ENCODE measurements at regions not wholly inside any gene's neighbourhood (a gene's known extent, or its start where the extent isn't known, plus 50 kb on each side); places are given as distances from the start of the nearest gene placed in this dataset.

DNA sequence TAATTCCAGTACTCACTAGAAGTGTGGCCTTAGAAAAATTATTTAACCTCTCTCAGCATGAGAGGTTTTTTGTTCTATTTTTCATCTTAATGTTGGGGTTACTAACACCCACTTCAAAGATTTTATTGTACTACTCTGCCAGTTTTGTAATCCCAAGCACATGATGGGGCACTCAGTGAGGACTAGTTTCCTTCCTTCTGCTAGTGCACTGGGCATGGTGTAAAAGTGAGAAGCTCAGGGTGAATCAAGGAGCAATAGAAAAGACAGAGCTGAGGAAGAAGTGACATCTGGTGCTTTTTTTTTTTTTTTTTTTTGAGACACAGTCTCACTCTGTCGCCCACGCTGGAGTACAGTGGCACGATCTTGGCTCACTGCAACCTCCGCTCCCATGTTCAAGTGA lies 439.4 kb upstream of the ARID1B start:
- no peak for ATAC-seq (ENCODE audit: low read depth)
- Histone ChIP-seq H2BK20ac (ENCODE audit: low read depth, low read length) (no peak overlapping the region), H3K18ac (ENCODE audit: low read depth, low read length) (no peak overlapping the region), H3K9ac (ENCODE audit: low read depth, low read length) (no peak overlapping the region), H3K14ac (replicated peaks; ENCODE audit: low read depth, low read length) (no peak overlapping the region), H2AK9ac (replicated peaks; ENCODE audit: low read depth, low read length, poor library complexity) (no peak overlapping the region), H3K4ac (ENCODE audit: low read depth, low read length) (no peak overlapping the region), H3K4me1 (ENCODE audit: control insufficient read depth, insufficient read depth, low read length) (no peaks in the 10 kb centered on the region), H2BK120ac (ENCODE audit: low read depth, low read length) (no peak overlapping the region), H4K91ac (ENCODE audit: insufficient read depth, low read depth, low read length) (no peak overlapping the region), H3K9me3 (ENCODE audit: control insufficient read depth, insufficient read depth, low read length) (no peaks in the 10 kb centered on the region), H3K56ac (ENCODE audit: extremely low read depth, insufficient read depth, low read length) (no peak overlapping the region), H3K27me3 (ENCODE audit: control insufficient read depth, insufficient read depth, low read length) (peaks cover 12% of the 10 kb centered on the region), H3K4me2 (ENCODE audit: low read depth, low read length) (no peak overlapping the region), H3K27ac (ENCODE audit: insufficient read depth, low read length) (no peak overlapping the region), H3K23ac (ENCODE audit: low read depth, low read length) (no peak overlapping the region), H3K79me1 (ENCODE audit: low read depth in 1 of 2, low read length in 2 of 2) (no peaks in the 10 kb centered on the region), H2BK15ac (ENCODE audit: low read depth, low read length) (no peak overlapping the region), H2AFZ (replicated peaks; ENCODE audit: low read length, poor library complexity) (no peak overlapping the region), H3K36me3 (ENCODE audit: control insufficient read depth, insufficient read depth, low read length) (no peaks in the 10 kb centered on the region), H3K9me1 (ENCODE audit: insufficient read depth, low read length) (no peaks in the 10 kb centered on the region), H2AK5ac (ENCODE audit: low read depth, low read length) (no peak overlapping the region), H3K4me3 (ENCODE audit: insufficient read depth, low read depth, low read length) (no peak overlapping the region), H4K20me1 (ENCODE audit: insufficient read depth, low read length) (no peaks in the 10 kb centered on the region), H4K8ac (ENCODE audit: low read depth in 2 of 2, low read length in 2 of 2) (no peak overlapping the region), H2BK5ac (ENCODE audit: low read depth, low read length, poor library complexity, severe bottlenecking) (no peak overlapping the region), H4K5ac (ENCODE audit: low read depth, low read length) (no peak overlapping the region)
- no TSS peak for BruUV-seq (replicated peaks)
- WGBS, 2 experiments (ENCODE audit: extremely low coverage in 2 of 2, insufficient read length in 1 of 2) = no CpG with 5 or more reads among the region's 4 CpGs
- dilution Hi-C loops (cut with HindIII; ENCODE audit: low sequenced_read_pairs, unreplicated experiment) (no loop called here), in situ Hi-C loops (cut with MboI; ENCODE audit: low sequenced_read_pairs) (no loop called here), intact Hi-C loops (cut with micrococcal nuclease) (no loop called here)
- DNase-seq = no peak
- TF ChIP-seq MAZ (IDR thresholded peaks at IDR 0.05; ENCODE audit: borderline replicate concordance, low read depth, low read length) (no peak), NFE2L2 (IDR thresholded peaks at IDR 0.05; ENCODE audit: low read depth, low read length) (no peak), SMC3 (IDR thresholded peaks at IDR 0.05; ENCODE audit: low read depth, low read length) (no peak), MXI1 (IDR thresholded peaks at IDR 0.05; ENCODE audit: borderline replicate concordance, low read depth, low read length) (no peak), RCOR1 (IDR thresholded peaks at IDR 0.05; ENCODE audit: insufficient replicate concordance, low read length) (no peak), USF2 (IDR thresholded peaks at IDR 0.05; ENCODE audit: low read depth, low read length) (no peak), CTCF (conservative IDR thresholded peaks at IDR 0.05; ENCODE audit: low read depth, low read length) (no peak), MAFK (IDR thresholded peaks at IDR 0.05; ENCODE audit: low read depth, low read length) (no peak), POLR2A (IDR thresholded peaks at IDR 0.05; ENCODE audit: low read depth, low read length) (no peak), CHD1 (IDR thresholded peaks at IDR 0.05; ENCODE audit: low read depth, low read length) (no peak), BHLHE40 (IDR thresholded peaks at IDR 0.05; ENCODE audit: low read depth, low read length) (no peak), ELK1 (IDR thresholded peaks at IDR 0.05; ENCODE audit: borderline replicate concordance, low read depth, low read length) (no peak)
- ChIA-PET CTCF (no interaction called here), POLR2A (ENCODE audit: unreplicated experiment) (no interaction called here)
